ENCODE measurements at regions not wholly inside any gene's neighbourhood (a gene's known extent, or its start where the extent isn't known, plus 50 kb on each side); places are given as distances from the start of the nearest gene placed in this dataset.

- TF ChIP-seq CTCF (IDR thresholded peaks at IDR 0.05; ENCODE audit: insufficient read depth, low read length, poor library complexity, severe bottlenecking) = no peak
- Histone ChIP-seq H3K4me3 (ENCODE audit: low read depth, low read length) (no peak overlapping the region), H3K27me3 (ENCODE audit: control insufficient read depth, insufficient read depth, low read length) (peaks cover 3% of the 10 kb centered on the region), H3K36me3 (ENCODE audit: control insufficient read depth, insufficient read depth, low read length) (no peaks in the 10 kb centered on the region)
- DNase-seq (ENCODE audit: low read depth) = no peak
These were observed 350.1 kb upstream of the PROK2 start for GRCh38 chr3:72134989-72135451.

- DNase-seq (ENCODE audit: low read depth) = no peak
These were observed 348.5 kb upstream of the PROK2 start for GRCh38 chr3:72133329-72134011.

GRCh38 chr3:72131899-72132298 lies 347.0 kb upstream of the PROK2 start:
- no peak for DNase-seq (ENCODE audit: low read depth)
- Histone ChIP-seq H3K27me3 (ENCODE audit: control insufficient read depth, insufficient read depth, low read length) (peaks cover 3% of the 10 kb centered on the region), H3K4me3 (ENCODE audit: low read depth, low read length) (no peak overlapping the region), H3K36me3 (ENCODE audit: control insufficient read depth, insufficient read depth, low read length) (no peaks in the 10 kb centered on the region)
- TF ChIP-seq CTCF (IDR thresholded peaks at IDR 0.05; ENCODE audit: insufficient read depth, low read length, poor library complexity, severe bottlenecking) = no peak

More at GRCh38 chr3:72133329-72134011, 348.5 kb upstream of the PROK2 start:
- Histone ChIP-seq H3K36me3 (ENCODE audit: control insufficient read depth, insufficient read depth, low read length) (no peaks in the 10 kb centered on the region), H3K4me3 (ENCODE audit: low read depth, low read length) (no peak overlapping the region), H3K27me3 (ENCODE audit: control insufficient read depth, insufficient read depth, low read length) (peaks cover 3% of the 10 kb centered on the region)
- TF ChIP-seq CTCF (IDR thresholded peaks at IDR 0.05; ENCODE audit: insufficient read depth, low read length, poor library complexity, severe bottlenecking) = no peak

GRCh38 chr3:72130565-72130964 lies 345.6 kb upstream of the PROK2 start:
- no peak overlapping the region for H3K4me3 ChIP-seq (ENCODE audit: low read depth, low read length)
- no peak for TF ChIP-seq CTCF (IDR thresholded peaks at IDR 0.05; ENCODE audit: insufficient read depth, low read length, poor library complexity, severe bottlenecking)
- peaks cover 3% of the 10 kb centered on the region for H3K27me3 ChIP-seq (ENCODE audit: control insufficient read depth, insufficient read depth, low read length)
- DNase-seq (ENCODE audit: low read depth) = no peak
- no peaks in the 10 kb centered on the region for H3K36me3 ChIP-seq (ENCODE audit: control insufficient read depth, insufficient read depth, low read length)

- TF ChIP-seq CTCF (IDR thresholded peaks at IDR 0.05; ENCODE audit: insufficient read depth, low read length, poor library complexity, severe bottlenecking) = no peak
- H3K27me3 ChIP-seq (ENCODE audit: control insufficient read depth, insufficient read depth, low read length) = peaks cover 3% of the 10 kb centered on the region
- no peaks in the 10 kb centered on the region for H3K36me3 ChIP-seq (ENCODE audit: control insufficient read depth, insufficient read depth, low read length)
These were observed 344.6 kb upstream of the PROK2 start for GRCh38 chr3:72129501-72130094.

More at GRCh38 chr3:72129501-72130094, 344.6 kb upstream of the PROK2 start:
- DNase-seq (ENCODE audit: low read depth) = no peak
- no peak overlapping the region for H3K4me3 ChIP-seq (ENCODE audit: low read depth, low read length)

Measured in kidney epithelial cell (primary cell).